H1 (cell line): ENCODE measurements at regions not wholly inside any gene's neighbourhood (a gene's known extent, or its start where the extent isn't known, plus 50 kb on each side); places are given as distances from the start of the nearest gene placed in this dataset.

ENCODE experiments used
- POLR2A ChIP-seq, 2 experiments: IDR thresholded peaks; 1 replicate in 1 of 2; 2 replicates in 1 of 2; pipeline ENCODE4 v1.6.1; 2011; ENCODE audit warnings: low read depth in 2 of 2, low read length in 2 of 2, mild to moderate bottlenecking in 2 of 2; ENCODE audit errors: control extremely low read depth in 1 of 2
- TAF1 ChIP-seq: IDR thresholded peaks from 2 replicates; pipeline ENCODE4 v1.6.1; 2011; ENCODE audit warnings: mild to moderate bottlenecking, low read depth, low read length

GRCh38 chr14:44113769-44114730 is 393.0 kb downstream of the FSCB start:
- no peak for TF ChIP-seq TAF1
- no peak for TF ChIP-seq POLR2A (IDR thresholded peaks at IDR 0.05; ENCODE audit: control extremely low read depth in 1 of 2, low read depth in 2 of 2, low read length in 2 of 2)
